ENCODE measurements at regions not wholly inside any gene's neighbourhood (a gene's known extent, or its start where the extent isn't known, plus 50 kb on each side); places are given as distances from the start of the nearest gene placed in this dataset.

GRCh38 chr10:2445370-2445769 lies 622.0 kb upstream of the PFKP start:
- DNase-seq (ENCODE audit: low read depth) = no peak

- no peak for DNase-seq (ENCODE audit: low read depth)
Observed at GRCh38 chr10:2439983-2440382, 627.4 kb upstream of the PFKP start.

GRCh38 chr10:2439000-2439399 lies 628.3 kb upstream of the PFKP start:
- no peak for DNase-seq (ENCODE audit: low read depth)

GRCh38 chr10:2438248-2438939 lies 629.0 kb upstream of the PFKP start:
- no peak for DNase-seq (ENCODE audit: low read depth)

- no peak for DNase-seq (ENCODE audit: low read depth)
Observed at GRCh38 chr10:2436933-2437332, 630.4 kb upstream of the PFKP start.

GRCh38 chr10:2431961-2432360 lies 635.4 kb upstream of the PFKP start:
- DNase-seq (ENCODE audit: low read depth) = no peak

GRCh38 chr10:2427412-2427811 lies 639.9 kb upstream of the PFKP start:
- DNase-seq (ENCODE audit: low read depth) = no peak

GRCh38 chr10:2425320-2425719 lies 642.0 kb upstream of the PFKP start:
- DNase-seq (ENCODE audit: low read depth) = no peak

- DNase-seq (ENCODE audit: low read depth) = no peak
Observed at GRCh38 chr10:2414562-2414961, 652.8 kb upstream of the PFKP start.

- DNase-seq (ENCODE audit: low read depth) = no peak
Observed at GRCh38 chr10:2414039-2414438, 653.3 kb upstream of the PFKP start.

GRCh38 chr10:2410049-2410448 lies 657.3 kb upstream of the PFKP start:
- no peak for DNase-seq (ENCODE audit: low read depth)

GRCh38 chr10:2401459-2401858 lies 664.1 kb upstream of the ADARB2 start:
- DNase-seq (ENCODE audit: low read depth) = no peak

GRCh38 chr10:2399482-2399881 lies 662.2 kb upstream of the ADARB2 start:
- no peak for DNase-seq (ENCODE audit: low read depth)

- no peak for DNase-seq (ENCODE audit: low read depth)
Observed at GRCh38 chr10:2392145-2392812, 655.0 kb upstream of the ADARB2 start.

- no peak for DNase-seq (ENCODE audit: low read depth)
Observed at GRCh38 chr10:2387672-2388071, 650.3 kb upstream of the ADARB2 start.

- DNase-seq (ENCODE audit: low read depth) = no peak
Observed at GRCh38 chr10:2387261-2387660, 649.9 kb upstream of the ADARB2 start.

GRCh38 chr10:2380218-2380617 lies 642.9 kb upstream of the ADARB2 start:
- no peak for DNase-seq (ENCODE audit: low read depth)

- no peak for DNase-seq (ENCODE audit: low read depth)
Observed at GRCh38 chr10:2367083-2367482, 629.8 kb upstream of the ADARB2 start.

GRCh38 chr10:2366264-2366931 lies 629.1 kb upstream of the ADARB2 start:
- no peak for DNase-seq (ENCODE audit: low read depth)

- no peak for DNase-seq (ENCODE audit: low read depth)
Observed at GRCh38 chr10:2362331-2362730, 625.0 kb upstream of the ADARB2 start.

- no peak for DNase-seq (ENCODE audit: low read depth)
Observed at GRCh38 chr10:2358586-2358985, 621.3 kb upstream of the ADARB2 start.

- no peak for DNase-seq (ENCODE audit: low read depth)
Observed at GRCh38 chr10:2356670-2357069, 619.3 kb upstream of the ADARB2 start.

GRCh38 chr10:2351566-2351965 lies 614.2 kb upstream of the ADARB2 start:
- DNase-seq (ENCODE audit: low read depth) = no peak
